ENCODE measurements at regions not wholly inside any gene's neighbourhood (a gene's known extent, or its start where the extent isn't known, plus 50 kb on each side); places are given as distances from the start of the nearest gene placed in this dataset.
"Not testable (repeated sequence)": the region's sequence is repeated elsewhere in the genome, so short reads cannot be mapped to it uniquely, and the experiment has no call there.

DNA sequence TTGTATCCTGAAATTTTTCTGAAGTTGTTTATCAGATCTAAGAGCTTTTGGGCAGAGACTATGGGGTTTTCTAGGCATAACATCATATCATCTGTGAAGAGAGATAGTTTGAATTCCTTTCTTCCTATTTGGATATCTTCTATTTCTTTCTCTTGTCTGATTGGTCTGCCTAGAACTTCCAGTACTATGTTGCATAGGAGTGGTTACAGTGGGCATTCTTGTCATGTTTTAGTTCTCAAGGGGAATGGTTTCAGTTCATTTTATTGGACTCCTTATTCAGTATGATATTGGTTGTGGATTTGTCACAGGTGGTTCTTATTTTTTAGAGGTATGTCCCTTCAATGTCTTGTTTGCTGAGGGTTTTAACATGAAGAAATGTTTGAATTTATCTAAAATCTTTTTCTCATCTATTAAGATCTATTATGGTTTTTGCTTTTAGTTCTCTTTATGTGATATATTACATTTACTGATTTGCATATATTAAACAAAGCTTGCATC lies 286.6 kb upstream of the C1QTNF3 start:
- DNase-seq: not testable (repeated sequence)

GRCh38 chr5:34331928-34332454 lies 289.0 kb upstream of the C1QTNF3 start:
- DNase-seq: not testable (repeated sequence)

DNA sequence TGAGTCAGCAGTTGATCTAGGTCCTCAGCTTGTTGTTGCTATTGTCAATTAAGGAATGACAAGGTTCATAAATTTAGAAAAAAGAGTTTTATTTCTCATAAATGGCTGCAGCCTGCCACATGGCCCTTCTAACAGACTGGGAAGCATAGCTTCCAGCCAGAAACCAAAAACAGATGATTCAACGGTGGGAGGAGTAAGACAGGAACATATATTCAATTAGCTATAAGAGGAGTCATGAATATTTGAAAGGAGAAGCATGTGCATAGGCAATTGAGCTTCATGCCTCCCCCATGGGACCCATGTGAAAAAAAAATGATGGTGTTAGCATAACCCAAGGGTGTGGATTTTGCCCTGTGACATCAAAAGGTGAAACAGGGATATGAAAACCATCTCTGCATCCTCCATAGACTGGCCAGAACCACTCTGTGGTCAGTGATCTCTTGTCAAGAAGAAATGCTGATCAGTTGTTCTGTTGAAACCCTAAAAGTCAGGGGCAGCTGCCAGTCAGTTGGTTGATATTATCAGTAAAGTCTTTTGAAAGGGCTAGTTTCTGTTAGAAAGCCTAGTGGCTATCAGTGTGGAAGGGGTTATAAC lies 296.5 kb upstream of the C1QTNF3 start:
- not testable (repeated sequence) for DNase-seq

DNA sequence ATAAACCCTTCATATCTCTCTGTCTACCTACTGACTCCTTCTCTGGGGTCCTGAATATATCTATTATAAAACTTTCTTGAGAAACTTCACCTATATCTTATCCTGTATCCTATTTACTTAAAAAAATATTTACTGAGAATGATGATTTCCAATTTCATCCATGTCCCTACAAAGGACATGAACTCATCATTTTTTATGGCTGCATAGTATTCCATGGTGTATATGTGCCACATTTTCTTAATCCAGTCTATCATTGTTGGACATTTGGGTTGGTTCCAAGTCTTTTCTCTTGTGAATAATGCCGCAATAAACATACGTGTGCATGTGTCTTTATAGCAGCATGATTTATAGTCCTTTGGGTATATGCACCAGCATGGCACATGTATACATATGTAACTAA lies 301.7 kb upstream of the RAI14 start:
- DNase-seq: not testable (repeated sequence)

DNA sequence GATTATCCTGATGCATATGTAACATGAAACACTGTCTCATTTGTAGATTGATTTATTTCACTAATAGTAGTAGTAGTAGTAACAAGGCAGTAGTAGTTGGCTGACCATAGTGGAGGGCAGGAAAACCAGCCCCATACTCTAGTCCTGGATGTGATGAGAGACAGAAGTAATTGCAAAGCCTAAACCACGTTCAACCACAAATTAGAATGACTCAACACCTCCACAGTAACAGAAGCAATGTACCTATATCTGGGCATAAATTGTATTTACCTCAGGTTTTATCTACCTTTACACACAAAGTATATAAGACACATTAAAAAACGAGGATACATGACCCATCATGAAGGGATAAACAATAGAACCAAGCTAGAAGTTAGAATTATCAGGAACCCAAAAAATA lies 284.7 kb upstream of the RAI14 start:
- DNase-seq: not testable (repeated sequence)

DNA sequence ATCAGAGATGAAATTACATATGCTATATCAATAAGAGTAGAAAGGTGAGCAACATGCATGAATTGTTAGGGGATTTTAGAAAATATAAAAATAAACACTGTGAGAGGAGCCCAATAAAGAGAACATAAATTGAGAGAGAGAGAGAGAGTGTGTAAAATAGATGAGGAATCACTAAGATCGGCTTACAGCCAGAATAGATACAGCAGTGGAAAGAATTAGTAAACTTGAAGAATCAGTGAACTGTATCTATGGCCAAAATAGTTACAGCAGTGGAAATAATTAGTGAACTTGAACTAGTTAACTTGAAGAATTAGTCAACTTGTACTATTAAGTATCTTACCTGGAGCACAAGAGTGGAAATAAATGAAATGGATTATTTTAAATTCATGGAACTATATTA lies 284.3 kb upstream of the RAI14 start:
- DNase-seq: not testable (repeated sequence)

DNA sequence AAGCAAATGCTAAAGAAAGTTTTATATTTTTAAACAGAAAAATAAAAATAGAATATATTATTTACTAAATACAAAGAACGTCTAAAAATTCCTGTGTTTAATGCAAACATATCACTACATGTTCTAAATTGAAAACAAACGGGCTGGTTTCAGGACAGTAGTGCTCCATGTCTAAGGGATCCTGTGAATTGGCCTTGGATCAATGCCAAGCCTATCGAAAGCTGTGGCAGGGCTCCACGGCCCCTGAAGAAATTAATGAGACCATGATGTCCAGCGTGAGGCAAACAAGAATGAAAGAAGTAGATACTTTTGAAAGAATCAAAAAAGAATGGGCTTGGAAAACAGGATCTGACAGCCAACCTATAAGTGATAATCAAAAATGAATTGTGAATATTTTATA lies 283.4 kb upstream of the RAI14 start:
- peak; percentile 65 for DNase-seq

GRCh38 chr5:34377651-34378050 lies 278.5 kb upstream of the RAI14 start:
- not testable (repeated sequence) for DNase-seq

- not testable (repeated sequence) for DNase-seq
Observed at GRCh38 chr5:34378498-34378897, 277.6 kb upstream of the RAI14 start.

GRCh38 chr5:34388754-34389153 lies 267.4 kb upstream of the RAI14 start:
- DNase-seq: not testable (repeated sequence)

- no peak for DNase-seq
Observed at GRCh38 chr5:34409373-34409772, 246.8 kb upstream of the RAI14 start.

DNA sequence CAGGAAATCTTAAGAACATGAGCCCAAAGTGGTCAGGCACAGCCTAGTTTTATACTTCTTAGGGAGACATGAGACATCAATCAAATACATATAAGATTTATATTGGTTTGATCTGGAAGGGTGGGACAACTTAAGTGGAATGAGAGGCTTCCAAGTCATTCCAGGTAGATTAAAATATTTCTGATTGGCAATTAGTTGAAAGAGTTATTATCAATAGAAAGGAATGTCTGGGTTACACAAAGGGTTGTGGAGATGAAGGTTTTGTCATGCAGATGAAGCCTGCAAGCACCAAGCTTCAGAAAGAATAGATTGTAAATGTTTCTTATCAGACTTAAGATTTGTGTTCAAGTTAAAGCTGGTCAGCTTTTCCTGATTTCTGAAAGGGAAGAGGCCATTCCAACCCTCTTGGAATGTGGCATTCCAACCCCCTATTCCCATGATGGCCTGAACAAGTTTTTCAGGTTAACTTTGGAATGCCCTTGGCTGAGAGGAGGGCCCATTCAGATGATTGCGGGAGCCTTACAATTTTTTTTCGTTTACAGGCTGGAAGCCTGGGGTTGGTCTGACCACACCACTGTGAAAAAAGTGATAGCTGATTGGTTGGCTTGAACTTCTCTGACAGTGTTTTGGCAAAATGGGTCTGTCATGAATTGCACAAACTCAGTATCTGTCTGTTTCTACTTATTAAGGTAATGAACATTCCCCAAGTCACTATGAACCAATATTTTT lies 245.6 kb upstream of the RAI14 start:
- DNase-seq: no peak

DNA sequence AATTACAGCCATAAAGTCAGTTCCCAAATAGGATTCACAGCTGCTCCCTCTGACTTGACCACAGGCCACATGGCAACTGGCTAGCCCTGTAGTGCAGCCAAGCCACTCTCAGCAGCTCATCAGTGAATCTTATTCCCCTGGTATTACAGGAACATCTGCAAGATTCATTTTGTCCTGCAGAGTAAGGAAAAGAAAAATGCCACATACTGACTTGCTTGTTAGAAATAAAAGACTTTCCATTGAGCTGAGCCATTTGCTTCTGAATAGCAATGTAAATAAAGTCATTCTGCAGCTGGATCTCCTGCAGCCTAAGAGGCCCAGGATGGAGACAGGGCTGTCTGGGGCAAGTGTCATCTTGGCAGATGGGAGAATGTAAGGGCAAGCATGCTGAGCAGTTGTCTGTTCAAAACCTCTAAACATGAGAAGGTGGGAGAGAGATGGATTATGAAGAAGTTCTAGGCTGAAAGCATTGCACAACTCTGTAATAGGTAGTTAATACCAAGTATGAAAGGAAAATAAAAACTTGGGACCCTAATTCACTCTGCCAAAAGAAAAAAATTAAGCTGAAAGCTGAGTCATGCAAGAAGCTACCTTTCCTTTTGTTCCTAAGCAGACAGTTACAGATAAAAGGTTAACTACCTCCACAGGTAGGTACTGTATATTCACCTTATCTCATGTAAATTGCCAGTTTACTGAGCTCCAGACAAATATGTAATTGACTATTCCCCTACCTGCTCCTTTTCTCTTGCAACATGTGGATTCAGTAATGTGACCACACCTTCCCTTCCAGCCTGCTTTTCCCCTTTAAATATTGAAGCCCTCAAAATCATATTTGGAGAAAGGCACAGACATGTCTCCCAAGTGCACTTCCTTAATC lies 244.4 kb upstream of the RAI14 start:
- DNase-seq: peak; percentile 68

DNA sequence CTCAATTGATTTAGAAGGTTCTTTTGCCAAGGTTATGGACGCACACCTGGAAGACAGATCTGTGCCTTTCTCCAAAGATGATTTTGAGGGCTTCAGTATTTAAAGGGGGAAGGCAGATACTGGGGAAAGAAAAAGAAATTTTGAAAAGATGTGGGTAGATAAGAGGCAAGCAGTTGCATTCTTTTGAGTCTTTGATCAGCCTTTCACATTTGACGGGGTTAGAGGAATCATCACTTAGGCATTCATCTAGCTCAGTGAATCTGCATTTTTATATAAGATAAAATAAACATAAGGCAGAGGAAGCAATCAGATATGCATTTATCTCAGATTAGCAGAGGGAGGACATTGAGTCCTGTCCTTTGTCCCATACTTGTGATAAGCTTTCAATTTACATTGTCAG lies 243.4 kb upstream of the RAI14 start:
- no peak for DNase-seq

GRCh38 chr5:34415559-34416198 lies 240.4 kb upstream of the RAI14 start:
- DNase-seq: no peak

DNA sequence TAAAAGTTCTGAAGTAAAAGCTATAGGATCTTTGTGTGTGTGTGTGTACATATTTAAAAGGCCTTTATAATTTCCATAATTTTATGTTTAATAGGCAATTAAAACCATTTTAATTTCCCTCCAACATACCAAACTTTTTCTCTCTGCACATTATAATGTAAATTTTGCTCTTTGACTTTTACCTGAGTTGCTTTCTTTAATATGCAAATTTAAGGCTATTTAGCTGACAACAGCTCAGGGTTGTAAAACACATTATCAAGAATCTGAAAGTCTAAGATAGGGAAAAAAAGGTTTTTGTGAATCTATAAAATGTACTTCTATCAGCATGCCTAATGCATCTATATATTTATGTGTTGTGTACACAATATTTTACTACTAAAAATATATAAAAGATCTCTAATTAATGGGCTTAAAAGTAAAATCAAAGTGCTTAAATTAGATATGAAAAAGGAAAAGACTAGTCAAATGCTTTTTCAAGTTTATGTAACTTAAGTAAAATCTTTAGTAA lies 239.6 kb upstream of the RAI14 start:
- DNase-seq: no peak

DNA sequence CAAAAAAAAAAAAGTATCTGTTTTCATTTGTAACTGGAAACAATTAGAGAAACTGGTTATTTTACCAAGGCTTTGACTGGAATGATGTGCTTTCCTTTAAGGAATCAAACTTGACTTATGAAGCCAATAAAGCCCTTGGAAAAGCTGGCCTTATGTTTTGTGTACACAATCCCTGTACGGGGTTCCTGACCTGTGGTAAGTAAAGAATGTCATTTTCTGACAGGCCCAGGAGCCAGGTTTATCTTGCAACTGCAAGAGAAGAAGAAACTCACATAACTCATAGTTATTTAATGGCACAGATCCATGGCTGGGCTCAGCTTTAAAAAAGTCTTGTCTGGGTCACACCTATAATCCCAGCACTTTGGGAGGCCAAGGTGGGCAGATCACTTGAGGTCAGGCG lies 235.9 kb upstream of the RAI14 start:
- not testable (repeated sequence) for DNase-seq

- DNase-seq: no peak
Observed at GRCh38 chr5:34436761-34437501, 219.2 kb upstream of the RAI14 start.

GRCh38 chr5:34439601-34440000 lies 216.5 kb upstream of the RAI14 start:
- DNase-seq: no peak

DNA sequence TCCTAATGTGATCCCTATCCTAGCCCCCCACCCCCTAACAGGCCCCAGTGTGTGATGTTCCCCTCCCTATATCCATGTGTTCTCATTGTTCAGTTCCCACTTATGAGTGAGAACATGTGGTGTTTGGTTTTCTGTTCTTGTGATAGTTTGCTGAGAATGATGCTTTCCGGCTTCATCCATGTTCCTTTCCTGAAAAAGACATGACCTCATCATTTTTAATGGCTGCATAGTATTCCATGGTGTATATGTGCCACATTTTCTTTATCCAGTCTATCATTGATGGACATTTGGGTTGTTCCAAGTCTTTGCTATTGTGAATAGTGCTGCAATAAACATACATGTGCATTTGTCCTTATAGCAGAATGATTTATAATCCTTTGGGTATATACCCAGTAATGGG lies 214.4 kb upstream of the RAI14 start:
- DNase-seq: not testable (repeated sequence)

GRCh38 chr5:34447424-34447823 lies 208.7 kb upstream of the RAI14 start:
- DNase-seq: peak; percentile 54

DNA sequence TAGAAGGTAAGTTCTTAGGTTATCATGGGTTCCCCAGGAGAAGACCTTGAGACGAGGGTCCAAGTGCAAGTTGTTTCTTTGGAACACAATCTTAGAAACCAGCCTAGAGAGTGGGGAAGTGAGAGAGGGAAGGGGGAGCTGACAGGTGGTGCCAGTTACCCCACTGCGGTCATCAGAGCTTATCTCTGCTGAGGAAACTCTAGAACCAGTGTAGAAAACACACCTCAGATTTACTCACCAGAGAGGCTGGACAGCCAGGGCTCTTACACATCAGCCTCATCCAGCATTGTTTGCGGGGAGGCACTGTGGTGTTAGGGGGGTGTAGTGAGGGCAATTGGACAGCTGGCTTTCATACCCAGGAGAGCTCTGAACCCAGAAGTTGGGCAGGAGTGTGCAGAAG lies 206.5 kb upstream of the RAI14 start:
- DNase-seq: no peak

Data from SHP77 treated with DMSO at 0.1 percent for 48 hours (cell line).